Stimulated activated CD4-positive, alpha-beta T cell treated with anti-CD3 and anti-CD28 coated beads, TNF-alpha, amount 100 ng/mL, for 4 hours (primary cell): ENCODE measurements at regions not wholly inside any gene's neighbourhood (a gene's known extent, or its start where the extent isn't known, plus 50 kb on each side); places are given as distances from the start of the nearest gene placed in this dataset.

Experiments used
- DNase-seq, 3 experiments: peaks; one replicate each; pipeline ENCODE4 v3.0.0-alpha.2; 2020; ENCODE audit warnings: low read depth in 3 of 3

GRCh38 chr12:90260136-90260535, 551.5 kb upstream of the ATP2B1 start:
- no peak for DNase-seq

- no peak for DNase-seq
Measured at GRCh38 chr12:90257927-90258624, 549.4 kb upstream of the ATP2B1 start.

GRCh38 chr12:90254796-90255195, 546.2 kb upstream of the ATP2B1 start:
- DNase-seq = no peak

- no peak for DNase-seq
Measured at GRCh38 chr12:90253674-90254181, 545.1 kb upstream of the ATP2B1 start.

- DNase-seq = no peak
Measured at GRCh38 chr12:90253136-90253535, 544.5 kb upstream of the ATP2B1 start.

- no peak for DNase-seq
Measured at GRCh38 chr12:90250766-90251165, 542.1 kb upstream of the ATP2B1 start.

GRCh38 chr12:90250042-90250441, 541.4 kb upstream of the ATP2B1 start:
- no peak for DNase-seq

- no peak for DNase-seq
Measured at GRCh38 chr12:90246688-90247087, 538.0 kb upstream of the ATP2B1 start.

DNA sequence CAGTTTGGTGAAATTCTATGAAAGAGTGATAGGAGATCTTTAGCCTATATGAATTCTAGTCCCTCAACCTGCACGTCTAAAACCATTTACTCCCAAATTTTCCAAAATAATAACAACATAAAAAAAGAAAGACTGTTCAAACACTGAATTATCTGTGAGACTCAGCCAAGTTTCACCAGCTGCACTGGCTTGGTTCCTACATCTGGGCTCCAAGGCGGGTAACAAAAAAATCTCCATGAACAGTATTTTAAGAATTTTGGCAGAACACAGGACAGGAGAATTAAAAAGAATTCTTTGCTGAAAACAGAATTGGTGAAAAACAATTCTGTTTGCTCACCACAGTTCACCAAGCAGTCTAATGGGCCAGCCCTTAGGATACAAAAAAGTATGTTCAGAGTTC, 536.8 kb upstream of the ATP2B1 start:
- no peak for DNase-seq

DNA sequence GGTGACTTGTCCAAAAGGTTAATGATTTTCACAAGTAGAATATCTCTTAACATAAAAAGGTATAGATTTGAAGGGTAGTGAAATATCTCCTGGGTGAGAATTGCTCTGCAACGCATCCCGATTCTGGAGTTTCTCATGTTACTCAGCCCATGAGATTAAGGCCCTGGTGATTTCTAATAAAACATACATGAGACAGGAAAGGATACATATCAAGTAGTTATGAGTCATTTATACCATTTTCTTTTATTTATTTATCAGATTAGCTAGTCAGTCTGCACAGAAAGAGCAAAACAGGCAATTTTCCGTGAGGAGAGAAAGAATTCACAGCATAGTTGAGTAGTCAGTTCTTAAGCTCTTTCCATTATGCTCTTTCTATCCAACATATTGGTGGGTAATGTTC, 535.6 kb upstream of the ATP2B1 start:
- no peak for DNase-seq

DNA sequence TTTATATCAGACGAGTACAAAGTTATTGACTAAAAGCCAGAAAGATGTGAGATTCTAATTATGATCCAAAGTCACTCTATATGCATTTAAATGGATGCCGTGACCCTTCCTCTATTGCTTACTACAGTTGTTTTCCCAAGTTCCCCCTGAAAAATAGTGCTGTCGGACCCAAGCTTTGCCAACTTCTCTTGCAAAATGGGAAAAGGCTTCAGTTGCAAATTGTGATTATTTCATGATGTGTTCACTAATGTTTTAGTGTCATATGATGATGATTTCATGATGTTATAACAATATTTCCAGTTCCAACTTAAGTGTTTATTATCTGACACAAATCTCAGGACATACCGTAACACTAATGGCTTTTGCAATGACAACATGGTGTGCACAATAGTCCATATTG, 534.6 kb upstream of the ATP2B1 start:
- no peak for DNase-seq

DNA sequence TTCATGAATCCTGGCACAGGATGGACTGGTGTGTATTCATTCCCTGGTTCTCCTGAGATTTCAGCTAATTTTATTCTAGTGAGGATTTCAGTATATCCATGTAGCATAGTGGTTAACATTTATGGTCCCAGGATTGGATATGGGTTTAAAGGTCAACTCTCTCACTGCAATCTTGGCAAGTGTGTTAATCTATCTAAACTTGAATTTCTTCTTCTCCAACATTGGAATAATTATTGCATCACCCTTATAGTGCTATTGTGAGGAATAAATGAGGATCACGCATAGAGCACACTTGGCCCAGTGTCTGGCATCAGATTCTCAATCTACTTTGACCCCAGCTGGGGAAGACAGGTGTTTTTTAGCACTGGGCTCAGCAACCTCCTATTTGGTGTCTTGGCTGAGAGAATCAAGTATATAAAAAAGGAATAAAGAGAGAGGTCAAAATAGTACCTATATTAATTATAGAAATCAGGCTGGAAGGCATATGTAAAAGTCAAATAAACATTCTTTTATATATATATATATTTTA, 531.2 kb upstream of the ATP2B1 start:
- DNase-seq = no peak

GRCh38 chr12:90238663-90239271, 530.1 kb upstream of the ATP2B1 start:
- no peak for DNase-seq

DNA sequence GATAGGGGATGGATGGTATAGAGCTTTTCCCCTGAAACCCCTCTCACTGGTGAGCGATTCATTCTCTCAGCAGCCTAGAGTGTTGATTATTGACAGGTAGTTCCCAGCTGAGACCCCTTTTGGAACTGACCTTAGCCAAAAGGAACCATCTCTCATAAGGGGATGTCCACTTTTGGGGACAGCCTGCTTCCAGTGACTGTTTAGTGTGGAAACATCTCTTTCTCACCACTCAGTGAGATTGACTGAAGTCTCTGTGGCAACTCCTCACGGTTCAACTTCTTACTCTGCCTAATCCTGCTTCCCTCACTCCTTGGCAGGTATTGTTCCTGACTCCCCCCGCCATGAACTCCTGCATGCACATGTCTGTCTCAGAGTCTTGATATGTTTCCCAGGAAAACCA, 529.2 kb upstream of the ATP2B1 start:
- no peak for DNase-seq

GRCh38 chr12:90235642-90236041, 527.0 kb upstream of the ATP2B1 start:
- DNase-seq = no peak

DNA sequence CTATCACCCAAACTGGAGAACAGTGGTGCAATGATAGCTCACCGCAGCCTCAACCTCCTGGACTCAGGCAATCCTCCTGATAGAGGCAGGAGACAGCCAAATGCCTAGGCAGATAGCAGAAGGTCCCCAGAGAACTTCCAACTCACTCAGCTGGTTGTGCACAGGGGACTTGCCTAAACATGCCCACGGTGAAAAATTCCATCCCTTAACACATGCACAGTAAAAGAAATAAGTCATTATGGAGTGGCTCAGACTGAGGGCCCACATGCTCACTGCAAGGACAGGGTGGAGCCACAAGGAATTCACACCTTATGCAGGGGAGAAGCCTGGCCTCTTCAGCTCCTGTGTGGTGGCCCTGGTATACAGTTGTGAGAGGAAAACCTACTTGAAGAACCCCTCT, 525.8 kb upstream of the ATP2B1 start:
- no peak for DNase-seq

- no peak for DNase-seq
Measured at GRCh38 chr12:90233168-90234100, 524.8 kb upstream of the ATP2B1 start.

- no peak for DNase-seq
Measured at GRCh38 chr12:90229407-90230170, 521.0 kb upstream of the ATP2B1 start.

- no peak for DNase-seq
Measured at GRCh38 chr12:90226211-90226610, 517.6 kb upstream of the ATP2B1 start.

- DNase-seq = no peak
Measured at GRCh38 chr12:90216815-90217214, 508.2 kb upstream of the ATP2B1 start.

DNA sequence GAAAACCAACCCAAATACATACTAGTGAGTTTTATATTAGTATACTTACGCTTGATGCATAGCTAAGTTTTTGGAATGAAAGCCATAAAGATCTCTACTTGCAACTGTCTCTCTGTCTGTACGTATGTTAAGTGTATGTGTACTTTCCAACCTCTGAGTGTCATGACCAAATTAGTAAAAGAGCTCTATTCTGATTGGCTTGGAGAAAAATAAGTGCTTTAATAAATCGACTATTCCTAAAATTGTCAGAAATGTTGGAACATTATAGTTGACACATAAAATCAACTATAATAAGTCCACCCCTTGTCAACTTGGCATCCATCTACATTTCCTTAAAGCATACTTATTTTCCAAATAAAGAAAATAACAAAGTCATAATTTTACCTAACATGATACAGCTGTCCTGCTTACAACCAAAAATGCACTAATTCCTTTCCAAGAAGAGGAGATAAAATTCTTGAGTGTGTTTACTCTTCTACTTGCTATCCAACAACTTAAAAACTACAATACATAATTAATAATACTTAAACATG, 507.4 kb upstream of the ATP2B1 start:
- no peak for DNase-seq
